Sigmoid colon (tissue), 3 donors: ENCODE measurements at regions not wholly inside any gene's neighbourhood (a gene's known extent, or its start where the extent isn't known, plus 50 kb on each side); places are given as distances from the start of the nearest gene placed in this dataset.

Experiments
- CTCF ChIP-seq, 4 experiments: fragments of 450-650 bp in 3 of 4; fragments of 200-600 bp in 1 of 4; IDR thresholded peaks; one replicate each; pipeline ENCODE4 v1.5.1; 2016 to 2019; ENCODE audit warnings: antibody characterized with exemption in 4 of 4, mild to moderate bottlenecking in 3 of 4, moderate library complexity in 2 of 4
- POLR2A ChIP-seq, 2 donors: fragments of 450-650 bp; IDR thresholded peaks; one replicate each; pipeline ENCODE4 v1.6.1; 2016; ENCODE audit warnings: antibody characterized with exemption in 2 of 2, mild to moderate bottlenecking in 2 of 2, moderate library complexity in 2 of 2

GRCh38 chr2:9738062-9738461 lies 105.2 kb upstream of the TAF1B start:
- TF ChIP-seq CTCF (IDR thresholded peaks at IDR 0.05) (no peak), POLR2A (IDR thresholded peaks at IDR 0.05) (no peak)
